Adrenal gland (tissue), 5 donors: ENCODE measurements at regions not wholly inside any gene's neighbourhood (a gene's known extent, or its start where the extent isn't known, plus 50 kb on each side); places are given as distances from the start of the nearest gene placed in this dataset.

Experiments used
- POLR2A ChIP-seq, 2 donors: fragments of 450-650 bp; IDR thresholded peaks; one replicate each; pipeline ENCODE4 v1.6.1; 2017; ENCODE audit warnings: antibody characterized with exemption in 2 of 2, mild to moderate bottlenecking in 2 of 2, moderate library complexity in 1 of 2
- TF ChIP-seq, protein P1 (sequence below), 6 experiments: fragments of 450-650 bp in 4 of 6; fragments of 200-600 bp in 2 of 6; sonication (generic) in 1 of 6; IDR thresholded peaks; 1 replicate in 5 of 6; 2 replicates in 1 of 6; pipeline versions ENCODE4 v1.5.1 to v1.8.0; 2016 to 2021; ENCODE audit warnings: antibody characterized with exemption in 6 of 6, mild to moderate bottlenecking in 2 of 6, moderate library complexity in 1 of 6
- donor health status: DM: no; HTN: no; CAD: no.

DNA sequence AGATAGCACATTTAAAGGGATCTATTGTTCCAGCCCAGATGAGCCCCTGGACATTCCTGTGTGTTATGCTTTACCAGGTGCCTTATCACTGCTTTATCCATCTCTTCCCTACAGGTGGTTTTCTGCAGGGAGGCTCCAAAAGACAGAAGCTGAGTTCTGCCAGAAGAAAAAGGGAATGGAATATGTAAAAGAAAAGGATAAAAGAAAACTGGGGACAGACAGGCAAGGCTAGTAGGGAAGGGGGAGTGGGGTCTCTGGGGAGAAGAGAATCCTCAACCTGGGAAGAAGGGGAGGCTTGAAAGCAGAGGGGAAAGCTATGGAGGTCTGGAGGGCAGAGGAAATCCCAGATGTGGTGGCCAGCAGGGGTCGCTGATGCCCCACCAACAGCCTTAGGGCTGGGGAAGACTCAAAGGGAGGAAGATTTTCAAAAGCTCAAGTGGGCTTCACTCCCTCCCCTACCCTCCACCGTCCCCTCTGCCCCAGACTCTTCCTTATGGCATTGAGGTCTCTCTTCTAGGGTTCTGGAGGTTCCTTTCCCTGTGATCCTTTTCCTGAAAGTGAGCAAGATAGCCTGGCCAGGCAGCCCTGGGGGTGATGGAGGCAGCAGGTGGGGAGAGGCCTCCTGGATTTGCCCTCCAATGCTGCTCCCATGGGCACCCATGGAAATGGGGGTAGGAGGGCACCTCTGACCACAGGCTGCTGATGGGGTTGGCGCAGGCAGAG is 178.1 kb upstream of the PKDCC start:
- no peak for TF ChIP-seq POLR2A (IDR thresholded peaks at IDR 0.05)
- TF ChIP-seq, protein P1, sequence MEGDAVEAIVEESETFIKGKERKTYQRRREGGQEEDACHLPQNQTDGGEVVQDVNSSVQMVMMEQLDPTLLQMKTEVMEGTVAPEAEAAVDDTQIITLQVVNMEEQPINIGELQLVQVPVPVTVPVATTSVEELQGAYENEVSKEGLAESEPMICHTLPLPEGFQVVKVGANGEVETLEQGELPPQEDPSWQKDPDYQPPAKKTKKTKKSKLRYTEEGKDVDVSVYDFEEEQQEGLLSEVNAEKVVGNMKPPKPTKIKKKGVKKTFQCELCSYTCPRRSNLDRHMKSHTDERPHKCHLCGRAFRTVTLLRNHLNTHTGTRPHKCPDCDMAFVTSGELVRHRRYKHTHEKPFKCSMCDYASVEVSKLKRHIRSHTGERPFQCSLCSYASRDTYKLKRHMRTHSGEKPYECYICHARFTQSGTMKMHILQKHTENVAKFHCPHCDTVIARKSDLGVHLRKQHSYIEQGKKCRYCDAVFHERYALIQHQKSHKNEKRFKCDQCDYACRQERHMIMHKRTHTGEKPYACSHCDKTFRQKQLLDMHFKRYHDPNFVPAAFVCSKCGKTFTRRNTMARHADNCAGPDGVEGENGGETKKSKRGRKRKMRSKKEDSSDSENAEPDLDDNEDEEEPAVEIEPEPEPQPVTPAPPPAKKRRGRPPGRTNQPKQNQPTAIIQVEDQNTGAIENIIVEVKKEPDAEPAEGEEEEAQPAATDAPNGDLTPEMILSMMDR (IDR thresholded peaks at IDR 0.05), result peak; percentile 77 to 94 (median 92)
